Central memory CD8-positive, alpha-beta T cell (primary cell): ENCODE measurements at regions not wholly inside any gene's neighbourhood (a gene's known extent, or its start where the extent isn't known, plus 50 kb on each side); places are given as distances from the start of the nearest gene placed in this dataset.
"Not testable (repeated sequence)": the region's sequence is repeated elsewhere in the genome, so short reads cannot be mapped to it uniquely, and the experiment has no call there.

Experiments used
- ATAC-seq: fragments of 150-1000 bp; cut with Tn5 transposase; replicated peaks from 2 replicates; pipeline ENCODE4 v1.10.0; 2022; ENCODE audit warnings: mild to moderate bottlenecking, moderate FRiP score, moderate number of reproducible peaks; ENCODE audit not compliant: poor library complexity, severe bottlenecking; ENCODE audit errors: extremely low read depth
- DNase-seq, 2 donors: peaks; one replicate each; pipeline ENCODE4 v3.0.0; 2021; ENCODE audit warnings: low spot score in 2 of 2
- H3K27ac Mint-ChIP-seq: one replicate; pipeline ENCODE4 v1.8.0; 2022; ENCODE audit warnings: low read depth, mild to moderate bottlenecking, moderate library complexity, mixed read lengths
- H3K27me3 Mint-ChIP-seq: one replicate; pipeline ENCODE4 v1.8.0; 2022; ENCODE audit warnings: mixed read lengths
- H3K36me3 Mint-ChIP-seq: one replicate; pipeline ENCODE4 v1.8.0; 2022; ENCODE audit warnings: mild to moderate bottlenecking, moderate library complexity, mixed read lengths; ENCODE audit not compliant: insufficient read depth
- H3K4me1 Mint-ChIP-seq: one replicate; pipeline ENCODE4 v1.8.0; 2022; ENCODE audit warnings: mixed read lengths
- H3K4me3 Mint-ChIP-seq: one replicate; pipeline ENCODE4 v1.8.0; 2022; ENCODE audit warnings: mild to moderate bottlenecking, moderate library complexity, mixed read lengths
- H3K9me3 Mint-ChIP-seq: one replicate; pipeline ENCODE4 v1.8.0; 2022; ENCODE audit warnings: mixed read lengths

- ATAC-seq, result no peak
- no peaks in the 10 kb centered on the region for H3K36me3 Mint-ChIP-seq
- DNase-seq, result no peak
- H3K27me3 Mint-ChIP-seq, result peaks cover 60% of the 10 kb centered on the region
- H3K9me3 Mint-ChIP-seq, result no peaks in the 10 kb centered on the region
- no peaks in the 10 kb centered on the region for H3K4me1 Mint-ChIP-seq
- H3K27ac Mint-ChIP-seq, result no peak overlapping the region
- no peak overlapping the region for H3K4me3 Mint-ChIP-seq
These were observed 235.6 kb upstream of the RBBP8 start for GRCh38 chr18:22697561-22697960.

- Mint-ChIP-seq H3K9me3 (no peaks in the 10 kb centered on the region), H3K4me1 (no peaks in the 10 kb centered on the region), H3K36me3 (no peaks in the 10 kb centered on the region), H3K27me3 (peaks cover 66% of the 10 kb centered on the region), H3K4me3 (no peak overlapping the region), H3K27ac (no peak overlapping the region)
- ATAC-seq, result no peak
- no peak for DNase-seq
These were observed 234.4 kb upstream of the RBBP8 start for GRCh38 chr18:22698711-22699110.

- H3K9me3 Mint-ChIP-seq, result no peaks in the 10 kb centered on the region
- H3K27ac Mint-ChIP-seq, result no peak overlapping the region
- no peak for DNase-seq
- no peaks in the 10 kb centered on the region for H3K4me1 Mint-ChIP-seq
- no peak for ATAC-seq
- no peaks in the 10 kb centered on the region for H3K36me3 Mint-ChIP-seq
- H3K4me3 Mint-ChIP-seq, result no peak overlapping the region
- peaks cover 56% of the 10 kb centered on the region for H3K27me3 Mint-ChIP-seq
These were observed 233.5 kb upstream of the RBBP8 start for GRCh38 chr18:22699629-22700028.

- H3K27ac Mint-ChIP-seq, result no peak overlapping the region
- DNase-seq (no peak), ATAC-seq (no peak)
- no peaks in the 10 kb centered on the region for H3K36me3 Mint-ChIP-seq
- peaks cover 54% of the 10 kb centered on the region for H3K27me3 Mint-ChIP-seq
- no peaks in the 10 kb centered on the region for H3K4me1 Mint-ChIP-seq
- no peaks in the 10 kb centered on the region for H3K9me3 Mint-ChIP-seq
- no peak overlapping the region for H3K4me3 Mint-ChIP-seq
These were observed 232.2 kb upstream of the RBBP8 start for GRCh38 chr18:22700920-22701319.

- H3K4me3 Mint-ChIP-seq, result no peak overlapping the region
- no peak for DNase-seq
- H3K9me3 Mint-ChIP-seq, result no peaks in the 10 kb centered on the region
- no peaks in the 10 kb centered on the region for H3K36me3 Mint-ChIP-seq
- no peak for ATAC-seq
- H3K4me1 Mint-ChIP-seq, result no peaks in the 10 kb centered on the region
- peaks cover 50% of the 10 kb centered on the region for H3K27me3 Mint-ChIP-seq
- no peak overlapping the region for H3K27ac Mint-ChIP-seq
These were observed 231.8 kb upstream of the RBBP8 start for GRCh38 chr18:22701326-22701725.

GRCh38 chr18:22701795-22702194 is 231.3 kb upstream of the RBBP8 start:
- H3K27ac Mint-ChIP-seq, result no peak overlapping the region
- no peaks in the 10 kb centered on the region for H3K36me3 Mint-ChIP-seq
- ATAC-seq (no peak), DNase-seq (no peak)
- no peak overlapping the region for H3K4me3 Mint-ChIP-seq
- no peaks in the 10 kb centered on the region for H3K4me1 Mint-ChIP-seq
- no peaks in the 10 kb centered on the region for H3K9me3 Mint-ChIP-seq
- H3K27me3 Mint-ChIP-seq, result peaks cover 45% of the 10 kb centered on the region

GRCh38 chr18:22702806-22703205 is 230.3 kb upstream of the RBBP8 start:
- no peaks in the 10 kb centered on the region for H3K9me3 Mint-ChIP-seq
- DNase-seq (no peak), ATAC-seq (no peak)
- no peak overlapping the region for H3K27ac Mint-ChIP-seq
- no peaks in the 10 kb centered on the region for H3K36me3 Mint-ChIP-seq
- H3K4me3 Mint-ChIP-seq, result no peak overlapping the region
- peaks cover 35% of the 10 kb centered on the region for H3K27me3 Mint-ChIP-seq
- H3K4me1 Mint-ChIP-seq, result no peaks in the 10 kb centered on the region

GRCh38 chr18:22703883-22704585 is 229.1 kb upstream of the RBBP8 start:
- Mint-ChIP-seq H3K27me3 (peaks cover 26% of the 10 kb centered on the region), H3K36me3 (no peaks in the 10 kb centered on the region), H3K4me1 (no peaks in the 10 kb centered on the region), H3K27ac (no peak overlapping the region), H3K4me3 (no peak overlapping the region), H3K9me3 (no peaks in the 10 kb centered on the region)
- ATAC-seq, result peak; percentile 32
- DNase-seq, result no peak

- ATAC-seq (no peak), DNase-seq (no peak)
- H3K27ac Mint-ChIP-seq, result no peak overlapping the region
- H3K36me3 Mint-ChIP-seq, result no peaks in the 10 kb centered on the region
- H3K4me3 Mint-ChIP-seq, result no peak overlapping the region
- no peaks in the 10 kb centered on the region for H3K4me1 Mint-ChIP-seq
- H3K27me3 Mint-ChIP-seq, result peaks cover 25% of the 10 kb centered on the region
- H3K9me3 Mint-ChIP-seq, result no peaks in the 10 kb centered on the region
These were observed 228.6 kb upstream of the RBBP8 start for GRCh38 chr18:22704586-22704918.

GRCh38 chr18:22705328-22705727 is 227.8 kb upstream of the RBBP8 start:
- DNase-seq, result no peak
- no peak overlapping the region for H3K4me3 Mint-ChIP-seq

GRCh38 chr18:22706025-22706424 is 227.1 kb upstream of the RBBP8 start:
- not testable (repeated sequence) for DNase-seq, H3K27ac Mint-ChIP-seq, ATAC-seq, H3K4me1 Mint-ChIP-seq, H3K4me3 Mint-ChIP-seq, H3K9me3 Mint-ChIP-seq, H3K36me3 Mint-ChIP-seq
- H3K27me3 Mint-ChIP-seq, result peaks cover 13% of the 10 kb centered on the region

More at GRCh38 chr18:22705328-22705727, 227.8 kb upstream of the RBBP8 start:
- no peak for ATAC-seq
- H3K36me3 Mint-ChIP-seq, result no peaks in the 10 kb centered on the region
- no peaks in the 10 kb centered on the region for H3K9me3 Mint-ChIP-seq
- H3K4me1 Mint-ChIP-seq, result no peaks in the 10 kb centered on the region
- no peak overlapping the region for H3K27ac Mint-ChIP-seq
- peaks cover 17% of the 10 kb centered on the region for H3K27me3 Mint-ChIP-seq

- no peak for ATAC-seq
- H3K4me1 Mint-ChIP-seq, result no peaks in the 10 kb centered on the region
- no peaks in the 10 kb centered on the region for H3K27me3 Mint-ChIP-seq
- H3K4me3 Mint-ChIP-seq, result no peak overlapping the region
- no peaks in the 10 kb centered on the region for H3K36me3 Mint-ChIP-seq
- H3K27ac Mint-ChIP-seq, result no peak overlapping the region
- H3K9me3 Mint-ChIP-seq, result no peaks in the 10 kb centered on the region
- DNase-seq, result no peak
These were observed 223.7 kb upstream of the RBBP8 start for GRCh38 chr18:22709288-22710060.

- Mint-ChIP-seq H3K27ac (no peak overlapping the region), H3K27me3 (no peaks in the 10 kb centered on the region), H3K9me3 (no peaks in the 10 kb centered on the region), H3K4me3 (no peak overlapping the region), H3K36me3 (no peaks in the 10 kb centered on the region), H3K4me1 (no peaks in the 10 kb centered on the region)
- no peak for ATAC-seq
- no peak for DNase-seq
These were observed 222.4 kb upstream of the RBBP8 start for GRCh38 chr18:22710673-22711191.
